Activated T-cell treated with anti-CD3 and anti-CD28 coated beads for 24 hours (primary cell): ENCODE measurements at regions not wholly inside any gene's neighbourhood (a gene's known extent, or its start where the extent isn't known, plus 50 kb on each side); places are given as distances from the start of the nearest gene placed in this dataset.
"Not testable (repeated sequence)": the region's sequence is repeated elsewhere in the genome, so short reads cannot be mapped to it uniquely, and the experiment has no call there.

Experiments used
- DNase-seq: peaks from one replicate; pipeline ENCODE4 v3.0.0-alpha.2; 2020; ENCODE audit warnings: low read depth

GRCh38 chr3:124137216-124137615, 145.3 kb upstream of the ROPN1 start:
- no peak for DNase-seq

GRCh38 chr3:124138148-124138547, 146.2 kb upstream of the ROPN1 start:
- no peak for DNase-seq

- DNase-seq: no peak
Measured at GRCh38 chr3:124140746-124141145, 148.8 kb upstream of the ROPN1 start.

GRCh38 chr3:124142389-124142970, 150.6 kb upstream of the ROPN1 start:
- no peak for DNase-seq

GRCh38 chr3:124143047-124143446, 151.1 kb upstream of the ROPN1 start:
- no peak for DNase-seq

- DNase-seq: no peak
Measured at GRCh38 chr3:124144035-124144814, 152.3 kb upstream of the ROPN1 start.

GRCh38 chr3:124147429-124147828, 155.5 kb upstream of the ROPN1 start:
- DNase-seq: no peak

GRCh38 chr3:124147946-124148345, 156.0 kb upstream of the ROPN1 start:
- DNase-seq: no peak

- DNase-seq: no peak
Measured at GRCh38 chr3:124149081-124149480, 157.2 kb upstream of the ROPN1 start.

- DNase-seq: no peak
Measured at GRCh38 chr3:124149771-124150170, 157.8 kb upstream of the ROPN1 start.

- not testable (repeated sequence) for DNase-seq
Measured at GRCh38 chr3:124152891-124153290, 161.0 kb upstream of the ROPN1 start.

GRCh38 chr3:124156866-124157712, 165.2 kb upstream of the ROPN1 start:
- DNase-seq: no peak

- DNase-seq: no peak
Measured at GRCh38 chr3:124157748-124158147, 165.8 kb upstream of the ROPN1 start.

GRCh38 chr3:124158168-124158881, 166.4 kb upstream of the ROPN1 start:
- no peak for DNase-seq

GRCh38 chr3:124161448-124161847, 169.5 kb upstream of the ROPN1 start:
- DNase-seq: no peak

- no peak for DNase-seq
Measured at GRCh38 chr3:124163689-124164088, 171.8 kb upstream of the ROPN1 start.

GRCh38 chr3:124168271-124168670, 176.3 kb upstream of the ROPN1 start:
- no peak for DNase-seq

GRCh38 chr3:124172283-124172682, 180.4 kb upstream of the ROPN1 start:
- DNase-seq: no peak

- no peak for DNase-seq
Measured at GRCh38 chr3:124172816-124173215, 180.9 kb upstream of the ROPN1 start.

- DNase-seq: no peak
Measured at GRCh38 chr3:124174476-124174875, 182.6 kb upstream of the ROPN1 start.

GRCh38 chr3:124174910-124175874, 183.3 kb upstream of the ROPN1 start:
- DNase-seq: no peak
